ENCODE measurements at regions not wholly inside any gene's neighbourhood (a gene's known extent, or its start where the extent isn't known, plus 50 kb on each side); places are given as distances from the start of the nearest gene placed in this dataset.

- TF ChIP-seq BHLHE40 (IDR thresholded peaks at IDR 0.05; ENCODE audit: borderline replicate concordance) (no peak), ARNT (IDR thresholded peaks at IDR 0.05) (no peak), ZNF384 (IDR thresholded peaks at IDR 0.05) (no peak), L3MBTL2 (conservative IDR thresholded peaks at IDR 0.05) (no peak), FOXM1 (IDR thresholded peaks at IDR 0.05; ENCODE audit: borderline replicate concordance) (no peak), TARDBP (IDR thresholded peaks at IDR 0.05) (no peak)
- TF ChIP-seq, protein P1, sequence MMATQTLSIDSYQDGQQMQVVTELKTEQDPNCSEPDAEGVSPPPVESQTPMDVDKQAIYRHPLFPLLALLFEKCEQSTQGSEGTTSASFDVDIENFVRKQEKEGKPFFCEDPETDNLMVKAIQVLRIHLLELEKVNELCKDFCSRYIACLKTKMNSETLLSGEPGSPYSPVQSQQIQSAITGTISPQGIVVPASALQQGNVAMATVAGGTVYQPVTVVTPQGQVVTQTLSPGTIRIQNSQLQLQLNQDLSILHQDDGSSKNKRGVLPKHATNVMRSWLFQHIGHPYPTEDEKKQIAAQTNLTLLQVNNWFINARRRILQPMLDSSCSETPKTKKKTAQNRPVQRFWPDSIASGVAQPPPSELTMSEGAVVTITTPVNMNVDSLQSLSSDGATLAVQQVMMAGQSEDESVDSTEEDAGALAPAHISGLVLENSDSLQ (IDR thresholded peaks at IDR 0.05) = no peak
Observed at GRCh38 chr16:79661578-79661977, 61.0 kb upstream of the MAF start.
